Small intestine (tissue), 7 donors: ENCODE measurements at regions not wholly inside any gene's neighbourhood (a gene's known extent, or its start where the extent isn't known, plus 50 kb on each side); places are given as distances from the start of the nearest gene placed in this dataset.

Source experiments
- DNase-seq, 2 donors: peaks; one replicate each; pipeline versions ENCODE4 v3.0.0 to v3.0.0-alpha.2; 2013
- FAIRE-seq: peaks from 2 replicates; lab custom pipeline; 2012; peaks lifted over from hg19 to GRCh38; lab: Jason Lieb, UNC
- H3K27ac ChIP-seq, 3 donors: one replicate each; pipeline ENCODE4 v1.5.1; 2013; ENCODE audit warnings: low read length in 2 of 3, mild to moderate bottlenecking in 2 of 3, control low read depth in 1 of 3, inconsistent platforms in 1 of 3, low read depth in 1 of 3, moderate library complexity in 1 of 3
- H3K27me3 ChIP-seq, 3 donors: one replicate each; pipeline ENCODE4 v1.6.1; 2013; ENCODE audit warnings: low read length in 3 of 3, inconsistent platforms in 1 of 3; ENCODE audit not compliant: control insufficient read depth in 3 of 3, insufficient read depth in 3 of 3
- H3K36me3 ChIP-seq, 3 donors: one replicate each; pipeline ENCODE4 v1.6.1; 2013; ENCODE audit warnings: low read length in 3 of 3, inconsistent platforms in 1 of 3, low read depth in 1 of 3, mild to moderate bottlenecking in 1 of 3, moderate library complexity in 1 of 3; ENCODE audit not compliant: control insufficient read depth in 3 of 3, insufficient read depth in 2 of 3
- H3K4me1 ChIP-seq, 3 donors: one replicate each; pipeline ENCODE4 v1.6.1; 2013; ENCODE audit warnings: low read length in 2 of 3, inconsistent platforms in 1 of 3, low read depth in 1 of 3, mild to moderate bottlenecking in 1 of 3, moderate library complexity in 1 of 3; ENCODE audit not compliant: control insufficient read depth in 3 of 3, insufficient read depth in 2 of 3
- H3K4me3 ChIP-seq, 3 donors: one replicate each; pipeline ENCODE4 v1.5.1; 2013; ENCODE audit warnings: low read length in 3 of 3, control low read depth in 1 of 3, inconsistent platforms in 1 of 3, low read depth in 1 of 3, mild to moderate bottlenecking in 1 of 3, moderate library complexity in 1 of 3
- H3K9me3 ChIP-seq, 2 donors: one replicate each; pipeline ENCODE4 v1.6.1; 2013; ENCODE audit warnings: low read depth in 1 of 2, low read length in 1 of 2; ENCODE audit not compliant: control insufficient read depth in 2 of 2, insufficient read depth in 1 of 2
- WGBS, 3 donors: extraction: QIAGEN DNeasy Blood & Tissue Kit; methylation state at CpG; one replicate each; pipeline ENCODE4 v1.1.7; 2013; 5-methylcytosine and 5-hydroxymethylcytosine counted together
- donor health status: healthy with polysubstance abuse.
- donor health status: control.
- donor health status: control.
- donor health status: Bipolar disorder and iron deficiency.
- donor health status: healthy.

DNA sequence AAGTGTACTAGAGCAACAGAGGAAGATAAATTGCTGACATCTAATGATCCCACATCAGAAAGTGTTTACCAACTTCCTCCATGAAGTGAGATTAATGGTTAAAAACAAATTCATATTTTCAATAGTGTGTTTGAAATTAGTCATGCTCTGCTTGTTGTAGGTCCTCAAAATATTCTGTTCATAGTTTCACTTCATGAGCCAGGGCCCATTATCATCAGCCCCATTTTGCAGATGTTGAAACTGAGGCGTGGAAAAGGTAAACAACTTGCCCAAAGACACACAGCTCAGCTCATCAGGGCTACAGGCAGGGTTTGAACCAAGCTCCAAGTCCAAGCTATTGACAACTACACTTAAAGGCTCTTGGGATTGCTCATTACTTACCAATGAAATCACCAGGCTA lies 103.5 kb upstream of the PPARGC1A start:
- FAIRE-seq (no peak), DNase-seq (no peak)
- no peaks in the 10 kb centered on the region for H3K9me3 ChIP-seq
- no peak overlapping the region for H3K27ac ChIP-seq
- H3K27me3 ChIP-seq: no peaks in the 10 kb centered on the region
- H3K36me3 ChIP-seq: no peaks in the 10 kb centered on the region
- no peak overlapping the region for H3K4me3 ChIP-seq
- 60 to 78% (median 64%) methylated on average over 1 of the region's 1 CpG for WGBS, 3 donors
- no peaks in the 10 kb centered on the region for H3K4me1 ChIP-seq

DNA sequence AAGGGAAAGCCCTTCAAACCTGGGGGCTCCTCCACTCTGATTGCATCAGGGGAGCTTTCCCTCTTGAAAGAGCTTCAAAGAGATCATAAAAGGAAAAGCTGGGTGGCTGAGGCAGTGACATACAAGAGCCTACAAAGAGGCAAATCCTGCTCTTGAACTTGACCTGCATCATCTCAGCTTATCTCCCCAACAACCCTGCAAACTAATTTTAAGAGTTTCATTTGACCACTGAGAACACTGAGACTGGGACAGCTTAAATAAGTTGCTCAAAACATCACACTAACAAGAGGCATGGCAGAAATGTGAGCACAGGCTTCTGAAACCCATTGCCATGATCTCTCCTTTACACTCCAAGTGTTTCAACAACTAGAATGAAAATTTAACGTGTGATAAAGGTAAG lies 101.6 kb upstream of the PPARGC1A start:
- 50 to 66% (median 57%) methylated on average over 1 of the region's 1 CpG for WGBS, 3 donors
- H3K27me3 ChIP-seq: peaks cover 0 to 2% (median 0%) of the 10 kb centered on the region in 3 donors
- no peaks in the 10 kb centered on the region for H3K9me3 ChIP-seq
- no peaks in the 10 kb centered on the region for H3K36me3 ChIP-seq
- DNase-seq (no peak), FAIRE-seq (no peak)
- H3K27ac ChIP-seq: no peak overlapping the region
- no peaks in the 10 kb centered on the region for H3K4me1 ChIP-seq
- no peak overlapping the region for H3K4me3 ChIP-seq

DNA sequence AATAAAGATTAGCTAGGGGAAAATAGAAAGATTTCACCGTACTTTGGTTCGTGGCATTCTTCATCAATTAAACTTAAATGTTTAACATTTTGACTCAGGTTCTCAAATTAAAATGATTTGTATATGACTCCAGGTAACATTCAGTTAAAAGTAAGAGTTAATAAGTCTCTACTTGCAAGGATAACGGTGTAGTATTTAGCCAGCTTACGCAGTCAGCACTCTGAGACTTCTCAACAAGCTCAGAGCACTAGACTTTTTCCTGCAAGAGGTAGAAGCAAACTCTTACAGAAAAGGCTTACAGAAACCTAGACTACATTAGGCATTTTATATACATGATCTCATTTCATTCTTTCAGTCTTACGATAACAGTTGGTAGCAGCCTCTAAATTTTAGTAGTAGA lies 96.4 kb upstream of the PPARGC1A start:
- no peak overlapping the region for H3K4me3 ChIP-seq

DNA sequence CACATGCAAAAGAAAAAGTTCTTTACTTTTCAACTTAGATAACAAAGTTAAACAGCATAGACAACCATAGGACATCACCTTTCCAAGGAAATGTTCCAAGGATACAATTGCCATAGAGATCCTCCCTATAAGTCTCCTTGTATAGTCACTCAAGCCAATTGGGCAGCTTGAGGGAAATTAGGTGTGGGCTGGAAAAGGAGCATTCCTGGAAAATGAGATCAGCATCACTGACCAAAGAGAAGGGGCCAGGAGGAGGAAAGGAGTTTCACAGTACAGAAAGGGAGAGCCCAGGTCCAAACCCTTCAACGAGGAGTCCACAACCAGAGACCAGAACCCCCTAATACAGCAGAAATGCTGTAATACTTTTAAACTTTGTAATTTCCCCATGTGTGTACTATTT lies 91.5 kb upstream of the PPARGC1A start:
- Histone ChIP-seq H3K36me3 (no peaks in the 10 kb centered on the region), H3K27me3 (peaks cover 0 to 2% (median 0%) of the 10 kb centered on the region in 3 donors), H3K27ac (no peak overlapping the region), H3K9me3 (no peaks in the 10 kb centered on the region), H3K4me3 (no peak overlapping the region), H3K4me1 (no peaks in the 10 kb centered on the region)
- DNase-seq: no peak
- 71 to 86% (median 81%) methylated on average over 1 of the region's 1 CpG for WGBS, 3 donors
- no peak for FAIRE-seq

More for the DNA sequence above, 96.4 kb upstream of the PPARGC1A start:
- no peaks in the 10 kb centered on the region for H3K9me3 ChIP-seq
- H3K27me3 ChIP-seq: peaks cover 0 to 2% (median 0%) of the 10 kb centered on the region in 3 donors
- no peak for FAIRE-seq
- DNase-seq: no peak
- no peak overlapping the region for H3K27ac ChIP-seq
- 77 to 80% (median 78%) methylated on average over 5 of the region's 5 CpGs for WGBS, 3 donors
- H3K4me1 ChIP-seq: no peaks in the 10 kb centered on the region
- no peaks in the 10 kb centered on the region for H3K36me3 ChIP-seq

DNA sequence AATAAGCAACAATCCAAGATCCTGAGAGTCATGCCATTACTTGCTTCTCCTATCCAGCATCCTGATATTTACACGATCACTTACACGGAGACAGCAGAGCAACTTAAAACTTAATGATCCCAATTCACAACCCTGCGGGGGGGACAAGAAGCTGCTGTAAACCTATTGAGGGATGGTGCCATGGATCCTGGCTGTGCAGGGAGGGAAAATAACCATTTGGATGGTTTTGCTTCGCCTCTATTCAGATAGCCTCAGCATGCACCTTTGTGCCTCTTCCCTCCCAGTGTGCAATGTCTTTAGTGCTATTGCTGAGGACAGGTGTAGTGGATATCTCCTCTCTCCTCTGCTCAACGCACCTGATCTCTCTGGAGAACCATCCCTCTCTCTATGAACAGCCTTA lies 89.7 kb upstream of the PPARGC1A start:
- Histone ChIP-seq H3K9me3 (no peaks in the 10 kb centered on the region), H3K4me1 (no peaks in the 10 kb centered on the region), H3K27me3 (peaks cover 0 to 2% (median 0%) of the 10 kb centered on the region in 3 donors), H3K27ac (no peak overlapping the region), H3K36me3 (no peaks in the 10 kb centered on the region), H3K4me3 (no peak overlapping the region)
- FAIRE-seq: no peak
- WGBS, 3 donors: 68 to 89% (median 75%) methylated on average over 5 of the region's 5 CpGs
- DNase-seq: no peak

DNA sequence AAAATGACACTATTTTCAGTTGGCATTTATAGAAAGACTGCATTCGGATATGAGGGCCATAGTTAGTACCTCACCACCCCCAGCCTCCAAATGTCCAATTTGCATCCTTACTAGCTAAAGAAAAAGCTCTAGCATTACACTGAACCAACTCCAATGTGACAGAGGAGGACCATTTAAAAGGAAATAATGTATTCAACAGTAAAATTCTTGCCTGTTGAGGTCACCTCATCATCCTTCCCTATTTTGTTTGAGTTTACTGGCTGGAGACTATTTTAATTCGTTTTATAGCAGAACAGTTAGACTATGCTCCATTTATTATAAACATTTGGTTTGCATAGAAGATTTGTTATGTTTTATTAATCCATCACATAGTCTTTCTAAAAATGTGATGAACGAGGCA lies 88.2 kb upstream of the PPARGC1A start:
- DNase-seq (no peak), FAIRE-seq (no peak)
- H3K27me3 ChIP-seq: peaks cover 0 to 2% (median 0%) of the 10 kb centered on the region in 3 donors
- no peak overlapping the region for H3K4me3 ChIP-seq
- no peaks in the 10 kb centered on the region for H3K36me3 ChIP-seq
- no peak overlapping the region for H3K27ac ChIP-seq
- no peaks in the 10 kb centered on the region for H3K4me1 ChIP-seq
- H3K9me3 ChIP-seq: no peaks in the 10 kb centered on the region
- 62 to 83% (median 63%) methylated on average over 3 of the region's 3 CpGs for WGBS, 3 donors

DNA sequence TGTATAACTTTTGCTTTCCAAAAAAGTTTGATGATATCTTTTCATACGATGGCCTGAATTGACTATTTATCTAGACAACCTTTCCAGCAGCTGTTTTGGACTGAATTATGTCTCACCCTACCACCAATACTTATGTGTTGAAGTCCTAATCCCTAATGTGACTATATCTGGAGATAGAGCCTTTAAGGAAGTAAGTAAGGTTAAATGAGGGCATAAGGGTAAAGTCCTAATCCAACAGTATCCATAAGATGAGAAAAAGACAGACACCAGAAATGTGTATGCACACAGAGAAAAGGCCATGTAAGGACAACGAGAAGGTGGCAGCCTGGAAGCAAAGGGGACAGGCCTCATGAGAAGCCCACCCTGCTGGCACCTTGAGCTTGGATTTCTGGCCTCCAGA lies 86.6 kb upstream of the PPARGC1A start:
- no peaks in the 10 kb centered on the region for H3K36me3 ChIP-seq
- H3K4me1 ChIP-seq: no peaks in the 10 kb centered on the region
- H3K27me3 ChIP-seq: peaks cover 0 to 2% (median 0%) of the 10 kb centered on the region in 3 donors
- WGBS, 3 donors: 19 to 51% (median 31%) methylated on average over 2 of the region's 2 CpGs
- DNase-seq (peak; percentile 10 to 69), FAIRE-seq (no peak)
- H3K4me3 ChIP-seq: no peak overlapping the region
- no peak overlapping the region for H3K27ac ChIP-seq
- H3K9me3 ChIP-seq: no peaks in the 10 kb centered on the region

DNA sequence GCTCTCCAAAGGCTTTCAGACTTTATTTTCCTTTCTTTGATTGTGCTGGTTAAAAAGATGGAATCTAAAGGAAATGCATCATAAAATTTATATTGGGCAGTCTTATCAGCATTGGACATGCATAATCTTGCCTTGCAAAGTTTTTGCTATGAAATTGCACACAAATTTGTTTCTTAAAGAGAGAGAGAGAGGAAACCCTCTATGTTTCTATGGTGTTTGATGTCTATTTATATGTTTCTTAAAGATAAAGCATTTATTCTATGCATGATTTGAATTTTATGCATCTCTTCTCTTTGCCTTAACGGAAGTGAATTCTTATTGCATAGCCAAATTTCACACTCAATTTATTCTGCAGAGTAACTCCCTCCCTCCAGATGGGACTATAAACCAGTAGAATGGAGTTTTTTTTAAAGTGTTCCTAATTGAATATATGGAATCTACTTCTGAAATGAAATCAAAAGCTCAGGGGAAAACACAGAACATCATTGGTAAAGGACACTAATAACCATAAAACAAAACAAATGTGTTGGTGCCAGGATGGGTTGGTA lies 83.5 kb upstream of the PPARGC1A start:
- no peaks in the 10 kb centered on the region for H3K27me3 ChIP-seq

DNA sequence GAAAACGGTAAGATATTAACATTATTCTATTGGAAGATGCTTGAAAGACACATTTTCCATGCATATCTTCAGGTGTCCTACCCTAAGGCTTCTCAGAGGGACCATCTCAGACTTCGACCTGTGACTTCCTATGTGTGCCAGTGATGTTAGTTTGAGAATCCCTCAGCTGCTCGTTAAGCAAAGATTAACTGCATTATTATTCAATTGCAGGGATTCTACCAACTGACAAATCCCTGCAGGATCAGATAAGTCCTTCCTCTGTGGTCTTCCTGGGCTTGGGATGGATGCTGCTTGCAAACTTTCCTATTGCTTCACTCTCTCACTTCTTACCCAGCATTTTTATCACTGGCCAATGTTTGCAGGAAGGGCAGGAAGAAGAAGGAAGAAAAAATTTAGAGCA lies 83.0 kb upstream of the PPARGC1A start:
- WGBS, 3 donors: 54 to 71% (median 59%) methylated on average over 3 of the region's 3 CpGs
- Histone ChIP-seq H3K36me3 (no peaks in the 10 kb centered on the region), H3K4me1 (no peaks in the 10 kb centered on the region), H3K27me3 (no peaks in the 10 kb centered on the region), H3K27ac (no peak overlapping the region), H3K4me3 (no peak overlapping the region), H3K9me3 (no peaks in the 10 kb centered on the region)
- DNase-seq (no peak), FAIRE-seq (no peak)

More for the DNA sequence above, 83.5 kb upstream of the PPARGC1A start:
- Histone ChIP-seq H3K4me3 (no peak overlapping the region), H3K36me3 (no peaks in the 10 kb centered on the region), H3K9me3 (no peaks in the 10 kb centered on the region), H3K27ac (no peak overlapping the region), H3K4me1 (no peaks in the 10 kb centered on the region)
- WGBS, 3 donors: 74 to 89% (median 82%) methylated on average over 1 of the region's 1 CpG
- DNase-seq (no peak), FAIRE-seq (no peak)
